Astrocyte (in vitro differentiated cells and primary cell): ENCODE measurements at regions not wholly inside any gene's neighbourhood (a gene's known extent, or its start where the extent isn't known, plus 50 kb on each side); places are given as distances from the start of the nearest gene placed in this dataset.

Experiments used
- DNase-seq: peaks from one replicate; pipeline ENCODE4 v3.0.0-alpha.2; 2010; ENCODE audit warnings: low read depth
- FAIRE-seq: peaks from 2 replicates; lab custom pipeline; 2011; peaks lifted over from hg19 to GRCh38; lab: Jason Lieb, UNC
- H2AFZ ChIP-seq: 2 replicates; pipeline ENCODE4 v1.6.0; 2012; ENCODE audit warnings: low read depth, low read length, inconsistent platforms
- H3K27ac ChIP-seq: 2 replicates; pipeline ENCODE4 v1.5.1; 2011; ENCODE audit warnings: low read depth, low read length, inconsistent platforms
- H3K27me3 ChIP-seq: 2 replicates; pipeline ENCODE4 v1.6.0; 2011; ENCODE audit warnings: low read length, inconsistent platforms; ENCODE audit not compliant: insufficient read depth
- H3K36me3 ChIP-seq: 2 replicates; pipeline ENCODE4 v1.5.1; 2011; ENCODE audit warnings: low read length, inconsistent platforms; ENCODE audit not compliant: insufficient read depth
- H3K4me1 ChIP-seq: 2 replicates; pipeline ENCODE4 v1.5.1; 2011; ENCODE audit warnings: low read length, inconsistent platforms; ENCODE audit not compliant: insufficient read depth
- H3K4me2 ChIP-seq: 2 replicates; pipeline ENCODE4 v1.6.0; 2012; ENCODE audit warnings: low read length, inconsistent platforms
- H3K4me3 ChIP-seq: 2 replicates; pipeline ENCODE4 v1.5.1; 2011; ENCODE audit warnings: low read depth, mild to moderate bottlenecking, low read length, inconsistent platforms; ENCODE audit not compliant: insufficient read depth
- H3K79me2 ChIP-seq: 2 replicates; pipeline ENCODE4 v1.6.0; 2012; ENCODE audit warnings: mild to moderate bottlenecking, low read length, inconsistent platforms; ENCODE audit not compliant: insufficient read depth
- H3K9ac ChIP-seq: 2 replicates; pipeline ENCODE4 v1.6.0; 2012; ENCODE audit warnings: mild to moderate bottlenecking, low read length, inconsistent platforms
- H3K9me3 ChIP-seq: 2 replicates; pipeline ENCODE4 v1.5.1; 2012; ENCODE audit warnings: low read depth, mild to moderate bottlenecking, low read length, inconsistent platforms; ENCODE audit not compliant: insufficient read depth
- H4K20me1 ChIP-seq: 2 replicates; pipeline ENCODE4 v1.6.0; 2012; ENCODE audit warnings: low read length, inconsistent platforms; ENCODE audit not compliant: insufficient read depth
- H3K27ac Mint-ChIP-seq: one replicate; pipeline ENCODE4 v1.8.0; 2021; ENCODE audit warnings: mild to moderate bottlenecking, mixed read lengths; ENCODE audit not compliant: unreplicated experiment
- H3K27me3 Mint-ChIP-seq: one replicate; pipeline ENCODE4 v1.8.0; 2021; ENCODE audit warnings: low read depth, mixed read lengths; ENCODE audit not compliant: unreplicated experiment
- H3K36me3 Mint-ChIP-seq: one replicate; pipeline ENCODE4 v1.8.0; 2021; ENCODE audit warnings: low read depth, mixed read lengths; ENCODE audit not compliant: unreplicated experiment
- H3K4me1 Mint-ChIP-seq: one replicate; pipeline ENCODE4 v1.8.0; 2021; ENCODE audit warnings: low read depth, mixed read lengths; ENCODE audit not compliant: unreplicated experiment
- H3K4me3 Mint-ChIP-seq: one replicate; pipeline ENCODE4 v1.8.0; 2021; ENCODE audit warnings: mild to moderate bottlenecking, moderate library complexity, mixed read lengths; ENCODE audit not compliant: unreplicated experiment
- H3K9me3 Mint-ChIP-seq: one replicate; pipeline ENCODE4 v1.8.0; 2021; ENCODE audit warnings: mild to moderate bottlenecking, mixed read lengths; ENCODE audit not compliant: unreplicated experiment
- CTCF ChIP-seq: IDR thresholded peaks from 2 replicates; pipeline ENCODE4 v1.5.1; 2011; ENCODE audit warnings: low read depth, mild to moderate bottlenecking, inconsistent platforms, low read length, moderate library complexity; ENCODE audit not compliant: insufficient read depth
- EZH2 ChIP-seq: IDR thresholded peaks from 2 replicates; pipeline ENCODE4 v1.6.1; 2012; ENCODE audit warnings: mild to moderate bottlenecking, low read length, inconsistent platforms; ENCODE audit not compliant: insufficient read depth

DNA sequence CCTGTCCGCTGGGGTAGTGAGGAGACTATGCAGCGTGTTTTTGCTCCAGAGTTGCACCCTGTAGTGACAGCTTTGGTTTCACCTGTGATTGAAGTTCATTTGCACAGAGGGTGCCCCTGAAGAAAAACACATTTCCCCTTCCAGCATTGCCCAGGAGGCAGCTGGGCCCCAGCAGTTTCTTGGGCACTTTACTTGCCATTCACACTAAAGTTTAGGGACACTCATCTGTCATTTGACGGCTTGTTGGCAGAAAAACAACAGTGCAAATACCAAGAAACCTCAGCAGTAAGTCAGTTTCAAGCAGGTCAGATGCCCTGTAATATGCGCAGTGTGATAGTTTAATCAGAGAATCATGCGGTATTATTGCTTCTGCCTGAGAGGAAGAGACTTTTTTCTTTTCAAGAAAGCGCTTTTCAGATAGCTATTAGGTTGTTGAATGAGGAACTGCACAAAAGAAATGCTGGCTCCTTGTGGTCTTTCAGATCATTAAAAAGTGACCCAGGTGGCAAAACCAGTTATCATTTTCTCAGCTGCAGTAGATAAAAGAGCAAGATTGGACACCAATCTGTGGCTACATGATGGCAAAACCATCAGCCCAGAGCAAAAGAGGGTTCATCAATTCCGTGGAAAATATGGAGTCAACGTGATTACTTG, 136.2 kb upstream of the PUM3 start:
- Mint-ChIP-seq H3K9me3 (no peaks in the 10 kb centered on the region), H3K27me3 (peaks cover 2% of the 10 kb centered on the region), H3K36me3 (no peaks in the 10 kb centered on the region), H3K4me1 (peaks cover 10% of the 10 kb centered on the region), H3K27ac (no peak overlapping the region), H3K4me3 (no peak overlapping the region)
- H3K4me3 ChIP-seq, result no peak overlapping the region
- H3K79me2 ChIP-seq, result no peaks in the 10 kb centered on the region
- FAIRE-seq, result no peak
- TF ChIP-seq EZH2 (no peak), CTCF (no peak)
- H3K9ac ChIP-seq, result no peak overlapping the region
- H3K27me3 ChIP-seq, result no peaks in the 10 kb centered on the region
- no peak overlapping the region for H3K4me2 ChIP-seq
- H3K4me1 ChIP-seq, result no peaks in the 10 kb centered on the region
- no peaks in the 10 kb centered on the region for H3K36me3 ChIP-seq
- H3K9me3 ChIP-seq, result no peaks in the 10 kb centered on the region
- no peak for DNase-seq
- no peak overlapping the region for H2AFZ ChIP-seq
- H4K20me1 ChIP-seq, result no peaks in the 10 kb centered on the region
- H3K27ac ChIP-seq, result no peak overlapping the region

DNA sequence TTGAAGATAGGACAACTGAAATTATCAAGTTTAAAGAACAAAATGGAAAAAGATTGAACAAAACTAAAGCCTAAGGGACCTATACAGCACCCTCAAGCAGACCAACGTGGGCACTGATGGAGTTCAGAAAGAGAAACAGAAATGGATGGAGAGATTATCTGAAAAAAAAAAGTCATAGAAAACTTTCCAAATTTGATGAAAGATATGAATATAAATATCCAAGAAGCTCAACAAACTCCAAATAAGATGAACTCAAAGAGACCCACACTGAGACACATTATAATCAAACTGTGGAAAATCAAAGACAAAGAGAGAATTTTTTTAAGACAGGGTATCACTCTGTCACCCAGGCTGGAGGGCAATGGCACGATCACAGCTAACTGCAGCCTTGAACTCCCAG, 128.6 kb upstream of the PUM3 start:
- FAIRE-seq (no peak), DNase-seq (no peak)
- no peak for TF ChIP-seq CTCF
- TF ChIP-seq EZH2, result no peak
- H3K9me3 ChIP-seq, result no peaks in the 10 kb centered on the region
- H3K9ac ChIP-seq, result no peak overlapping the region
- no peaks in the 10 kb centered on the region for H4K20me1 ChIP-seq
- no peak overlapping the region for H3K4me2 ChIP-seq
- no peak overlapping the region for H3K4me3 ChIP-seq
- Mint-ChIP-seq H3K27ac (no peak overlapping the region), H3K36me3 (peaks cover 4% of the 10 kb centered on the region), H3K9me3 (peaks cover 9% of the 10 kb centered on the region), H3K4me1 (peaks cover 5% of the 10 kb centered on the region), H3K4me3 (no peak overlapping the region), H3K27me3 (no peaks in the 10 kb centered on the region)
- no peaks in the 10 kb centered on the region for H3K79me2 ChIP-seq
- no peak overlapping the region for H2AFZ ChIP-seq
- no peaks in the 10 kb centered on the region for H3K27me3 ChIP-seq
- no peak overlapping the region for H3K27ac ChIP-seq
- H3K36me3 ChIP-seq, result no peaks in the 10 kb centered on the region
- no peaks in the 10 kb centered on the region for H3K4me1 ChIP-seq

DNA sequence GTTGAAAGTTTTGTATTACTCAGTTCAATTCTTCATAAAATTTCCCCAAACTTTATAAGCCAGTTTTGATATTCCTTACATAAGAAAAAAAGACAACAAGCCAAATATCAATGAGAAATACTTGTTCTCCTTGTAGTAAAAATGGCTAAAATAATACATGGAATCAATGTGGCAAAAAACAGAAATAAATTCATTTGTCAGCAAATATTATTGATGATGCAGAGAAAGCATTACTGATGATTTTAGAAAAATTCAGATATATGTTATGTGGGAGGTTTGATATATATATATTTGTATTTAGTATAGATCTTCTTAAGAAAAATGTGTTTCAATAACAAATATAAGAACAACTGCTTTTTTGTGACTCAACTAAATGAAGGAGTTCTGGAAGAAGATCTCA, 127.0 kb upstream of the PUM3 start:
- Mint-ChIP-seq H3K9me3 (peaks cover 9% of the 10 kb centered on the region), H3K27me3 (no peaks in the 10 kb centered on the region), H3K36me3 (peaks cover 4% of the 10 kb centered on the region), H3K27ac (no peak overlapping the region), H3K4me1 (peaks cover 5% of the 10 kb centered on the region), H3K4me3 (no peak overlapping the region)
- Histone ChIP-seq H3K36me3 (no peaks in the 10 kb centered on the region), H3K79me2 (no peaks in the 10 kb centered on the region), H3K27me3 (no peaks in the 10 kb centered on the region), H3K4me2 (no peak overlapping the region), H3K9ac (no peak overlapping the region), H4K20me1 (no peaks in the 10 kb centered on the region), H3K9me3 (no peaks in the 10 kb centered on the region), H3K4me3 (no peak overlapping the region), H3K4me1 (no peaks in the 10 kb centered on the region), H2AFZ (no peak overlapping the region), H3K27ac (no peak overlapping the region)
- FAIRE-seq (no peak), DNase-seq (no peak)
- TF ChIP-seq EZH2, result no peak
- no peak for TF ChIP-seq CTCF
